Gastrocnemius medialis (tissue), 4 donors: ENCODE measurements at regions not wholly inside any gene's neighbourhood (a gene's known extent, or its start where the extent isn't known, plus 50 kb on each side); places are given as distances from the start of the nearest gene placed in this dataset.

Experiments
- POLR2A ChIP-seq, 2 donors: fragments of 450-650 bp; IDR thresholded peaks; one replicate each; pipeline ENCODE4 v1.6.1; 2017; ENCODE audit warnings: antibody characterized with exemption in 2 of 2, mild to moderate bottlenecking in 2 of 2, moderate library complexity in 2 of 2
- TF ChIP-seq, protein P1 (sequence below), 5 experiments: fragments of 450-650 bp in 3 of 5; fragments of 200-600 bp in 2 of 5; sonication (generic) in 2 of 5; IDR thresholded peaks in 4 of 5; conservative IDR thresholded peaks in 1 of 5; 1 replicate in 4 of 5; 2 replicates in 1 of 5; pipeline ENCODE4 v1.5.1; 2016 to 2019; ENCODE audit warnings: antibody characterized with exemption in 5 of 5, mild to moderate bottlenecking in 3 of 5, moderate library complexity in 3 of 5

DNA sequence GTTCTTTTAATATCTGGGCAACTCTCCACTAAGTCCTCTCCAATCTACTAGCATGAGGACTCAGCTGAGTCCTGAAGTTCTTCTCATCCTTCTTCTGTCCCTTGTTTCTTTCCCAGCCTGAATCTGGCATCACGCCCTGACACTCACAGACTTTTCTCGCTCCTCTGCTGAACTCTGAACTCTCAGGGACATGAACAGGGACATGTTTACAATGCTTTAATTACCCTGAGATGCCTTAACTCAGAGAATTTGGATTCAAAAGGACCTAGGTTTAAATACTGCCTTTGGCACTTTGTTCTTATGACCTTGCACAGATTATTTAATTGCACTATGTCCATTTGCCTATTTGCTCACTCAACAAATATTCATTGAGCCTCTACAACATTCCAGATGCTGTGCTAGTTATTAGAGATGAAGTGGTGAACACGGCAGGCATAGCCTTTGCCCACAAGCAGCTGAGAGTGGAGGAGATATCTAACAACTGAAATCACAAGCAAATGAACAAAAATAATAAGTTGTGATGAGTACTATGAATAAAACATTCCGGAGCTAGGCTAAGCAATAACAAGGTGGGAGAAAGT lies 106.0 kb downstream of the ADRB2 start:
- TF ChIP-seq, protein P1, sequence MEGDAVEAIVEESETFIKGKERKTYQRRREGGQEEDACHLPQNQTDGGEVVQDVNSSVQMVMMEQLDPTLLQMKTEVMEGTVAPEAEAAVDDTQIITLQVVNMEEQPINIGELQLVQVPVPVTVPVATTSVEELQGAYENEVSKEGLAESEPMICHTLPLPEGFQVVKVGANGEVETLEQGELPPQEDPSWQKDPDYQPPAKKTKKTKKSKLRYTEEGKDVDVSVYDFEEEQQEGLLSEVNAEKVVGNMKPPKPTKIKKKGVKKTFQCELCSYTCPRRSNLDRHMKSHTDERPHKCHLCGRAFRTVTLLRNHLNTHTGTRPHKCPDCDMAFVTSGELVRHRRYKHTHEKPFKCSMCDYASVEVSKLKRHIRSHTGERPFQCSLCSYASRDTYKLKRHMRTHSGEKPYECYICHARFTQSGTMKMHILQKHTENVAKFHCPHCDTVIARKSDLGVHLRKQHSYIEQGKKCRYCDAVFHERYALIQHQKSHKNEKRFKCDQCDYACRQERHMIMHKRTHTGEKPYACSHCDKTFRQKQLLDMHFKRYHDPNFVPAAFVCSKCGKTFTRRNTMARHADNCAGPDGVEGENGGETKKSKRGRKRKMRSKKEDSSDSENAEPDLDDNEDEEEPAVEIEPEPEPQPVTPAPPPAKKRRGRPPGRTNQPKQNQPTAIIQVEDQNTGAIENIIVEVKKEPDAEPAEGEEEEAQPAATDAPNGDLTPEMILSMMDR (IDR thresholded peaks at IDR 0.05 in 4 of 5, conservative IDR thresholded peaks at IDR 0.05 in 1 of 5) = no peak
- TF ChIP-seq POLR2A (IDR thresholded peaks at IDR 0.05) = no peak
